Iris pigment epithelial cell (primary cell): ENCODE measurements at regions not wholly inside any gene's neighbourhood (a gene's known extent, or its start where the extent isn't known, plus 50 kb on each side); places are given as distances from the start of the nearest gene placed in this dataset.

Experiments
- DNase-seq: peaks from one replicate; pipeline ENCODE4 v3.0.0-alpha.2; 2011; ENCODE audit warnings: low read depth

DNA sequence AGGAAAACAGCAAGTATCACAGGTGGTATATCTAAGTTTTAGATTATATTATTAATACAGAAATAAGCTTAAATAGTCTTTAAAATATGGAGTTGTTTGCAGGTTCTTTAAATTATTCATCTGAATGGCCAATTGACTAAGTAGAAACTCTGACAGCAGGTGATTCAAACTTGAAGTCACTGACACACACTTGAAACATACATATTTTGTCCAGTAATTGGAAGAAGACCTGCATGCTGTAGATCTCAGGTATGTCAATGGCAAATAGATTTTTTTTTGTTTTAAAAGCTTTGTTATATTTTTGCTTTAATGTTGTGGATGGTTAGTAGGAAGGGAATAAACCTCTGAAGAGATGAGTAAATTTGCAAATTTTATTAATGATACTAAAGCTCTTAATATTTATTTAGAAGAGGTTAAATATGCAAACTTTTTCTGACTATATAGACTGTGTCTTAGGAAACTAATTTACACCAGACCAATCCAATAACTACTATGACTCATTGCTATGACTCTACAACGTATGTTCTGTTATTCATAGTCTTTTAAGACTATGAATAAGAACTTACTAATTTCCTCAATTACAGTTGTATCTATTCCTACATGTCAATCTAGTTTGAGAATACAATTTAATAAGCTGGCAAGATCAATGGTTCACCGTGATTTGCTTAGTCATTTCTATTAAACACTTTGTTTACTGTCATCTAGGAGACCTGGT, 53.9 kb upstream of the RORB start:
- DNase-seq, result no peak

DNA sequence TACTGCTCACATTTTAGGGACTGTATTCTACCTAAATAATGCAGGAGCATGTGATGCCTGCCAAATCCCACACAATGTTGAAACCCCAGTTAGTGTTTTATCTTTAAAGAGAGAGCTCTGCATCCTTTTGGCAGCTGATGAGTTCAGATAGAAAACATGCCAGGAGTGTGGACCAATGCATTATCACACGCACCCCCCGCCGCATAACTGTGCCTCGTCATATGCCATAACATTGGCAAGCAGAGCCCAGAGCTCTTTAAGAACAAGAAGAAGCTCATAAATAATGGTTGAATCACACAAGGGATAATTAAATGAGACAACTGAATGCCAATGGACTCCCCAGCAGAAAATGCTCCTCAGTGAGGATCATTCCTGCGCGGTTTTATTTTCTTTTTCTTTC, 52.8 kb upstream of the RORB start:
- no peak for DNase-seq
